Liver (tissue), 2 donors: ENCODE measurements at regions not wholly inside any gene's neighbourhood (a gene's known extent, or its start where the extent isn't known, plus 50 kb on each side); places are given as distances from the start of the nearest gene placed in this dataset.

ENCODE experiments used
- FOXA1 ChIP-seq: IDR thresholded peaks from 2 replicates; pipeline ENCODE4 v1.6.1; 2016; ENCODE audit warnings: antibody characterized with exemption
- RAD21 ChIP-seq, 2 donors: IDR thresholded peaks; 2 replicates each; pipeline ENCODE4 v1.6.1; 2016; ENCODE audit warnings: antibody characterized with exemption in 2 of 2, mild to moderate bottlenecking in 2 of 2
- TF ChIP-seq, protein P1 (sequence below): IDR thresholded peaks from 2 replicates; pipeline ENCODE4 v1.6.1; 2016; ENCODE audit warnings: antibody characterized with exemption, mild to moderate bottlenecking
- donor health status: healthy.

DNA sequence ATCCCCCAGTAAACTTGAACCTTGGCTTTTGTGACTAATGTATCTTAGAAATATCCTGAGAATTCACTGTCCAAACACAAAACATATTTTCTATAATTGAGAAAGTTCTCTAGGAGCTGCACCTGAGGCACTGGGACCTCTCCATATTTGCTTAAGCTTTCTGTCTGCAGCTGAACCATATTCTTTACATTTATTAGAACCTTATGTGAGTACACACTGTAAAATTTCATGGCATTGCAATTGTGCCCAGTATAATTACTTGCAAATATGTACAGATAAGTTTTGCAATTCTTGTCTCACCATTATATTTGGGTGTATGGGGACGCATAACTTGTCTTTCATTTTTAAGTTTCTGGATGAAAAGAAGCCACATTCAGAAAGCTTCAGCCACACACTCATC is 280.7 kb upstream of the KLHL1 start:
- TF ChIP-seq, protein P1, sequence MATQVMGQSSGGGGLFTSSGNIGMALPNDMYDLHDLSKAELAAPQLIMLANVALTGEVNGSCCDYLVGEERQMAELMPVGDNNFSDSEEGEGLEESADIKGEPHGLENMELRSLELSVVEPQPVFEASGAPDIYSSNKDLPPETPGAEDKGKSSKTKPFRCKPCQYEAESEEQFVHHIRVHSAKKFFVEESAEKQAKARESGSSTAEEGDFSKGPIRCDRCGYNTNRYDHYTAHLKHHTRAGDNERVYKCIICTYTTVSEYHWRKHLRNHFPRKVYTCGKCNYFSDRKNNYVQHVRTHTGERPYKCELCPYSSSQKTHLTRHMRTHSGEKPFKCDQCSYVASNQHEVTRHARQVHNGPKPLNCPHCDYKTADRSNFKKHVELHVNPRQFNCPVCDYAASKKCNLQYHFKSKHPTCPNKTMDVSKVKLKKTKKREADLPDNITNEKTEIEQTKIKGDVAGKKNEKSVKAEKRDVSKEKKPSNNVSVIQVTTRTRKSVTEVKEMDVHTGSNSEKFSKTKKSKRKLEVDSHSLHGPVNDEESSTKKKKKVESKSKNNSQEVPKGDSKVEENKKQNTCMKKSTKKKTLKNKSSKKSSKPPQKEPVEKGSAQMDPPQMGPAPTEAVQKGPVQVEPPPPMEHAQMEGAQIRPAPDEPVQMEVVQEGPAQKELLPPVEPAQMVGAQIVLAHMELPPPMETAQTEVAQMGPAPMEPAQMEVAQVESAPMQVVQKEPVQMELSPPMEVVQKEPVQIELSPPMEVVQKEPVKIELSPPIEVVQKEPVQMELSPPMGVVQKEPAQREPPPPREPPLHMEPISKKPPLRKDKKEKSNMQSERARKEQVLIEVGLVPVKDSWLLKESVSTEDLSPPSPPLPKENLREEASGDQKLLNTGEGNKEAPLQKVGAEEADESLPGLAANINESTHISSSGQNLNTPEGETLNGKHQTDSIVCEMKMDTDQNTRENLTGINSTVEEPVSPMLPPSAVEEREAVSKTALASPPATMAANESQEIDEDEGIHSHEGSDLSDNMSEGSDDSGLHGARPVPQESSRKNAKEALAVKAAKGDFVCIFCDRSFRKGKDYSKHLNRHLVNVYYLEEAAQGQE = no peak
- TF ChIP-seq RAD21 (IDR thresholded peaks at IDR 0.05) (no peak), FOXA1 (no peak)
